CD8-positive, alpha-beta memory T cell (primary cell): ENCODE measurements at regions not wholly inside any gene's neighbourhood (a gene's known extent, or its start where the extent isn't known, plus 50 kb on each side); places are given as distances from the start of the nearest gene placed in this dataset.

Experiments
- CTCF ChIA-PET: fragments of 350-600 bp; sonication (Branson Sonifier 250); formaldehyde crosslinking; loops from one replicate; lab custom pipeline; 2021; ENCODE audit warnings: antibody characterized with exemption; lab: Charles Lee
- POLR2A ChIA-PET: fragments of 350-600 bp; sonication (Branson Sonifier 250); formaldehyde crosslinking; loops from one replicate; lab custom pipeline; 2021; ENCODE audit warnings: antibody characterized with exemption; lab: Charles Lee
- DNase-seq, 5 donors: peaks; one replicate each; pipeline versions ENCODE4 v3.0.0 to v3.0.0-alpha.2; 2020 to 2022; ENCODE audit warnings: mixed read lengths in 1 of 5
- H3K27ac ChIP-seq: one replicate; pipeline ENCODE4 v1.7.0; 2013; ENCODE audit warnings: low read depth, mild to moderate bottlenecking, low read length, moderate library complexity
- H3K27me3 ChIP-seq: 2 replicates; pipeline ENCODE4 v1.7.0; 2013; ENCODE audit warnings: low read length, mild to moderate bottlenecking; ENCODE audit not compliant: insufficient read depth, poor library complexity, severe bottlenecking
- H3K36me3 ChIP-seq: 2 replicates; pipeline ENCODE4 v1.7.0; 2013; ENCODE audit warnings: mild to moderate bottlenecking, low read length, moderate library complexity; ENCODE audit not compliant: insufficient read depth
- H3K4me1 ChIP-seq: 2 replicates; pipeline ENCODE4 v1.7.0; 2013; ENCODE audit warnings: mild to moderate bottlenecking, low read length, moderate library complexity; ENCODE audit not compliant: insufficient read depth
- H3K4me3 ChIP-seq: 2 replicates; pipeline ENCODE4 v1.7.0; 2013; ENCODE audit warnings: mild to moderate bottlenecking, low read length
- H3K9me3 ChIP-seq: 2 replicates; pipeline ENCODE4 v1.7.0; 2013; ENCODE audit warnings: mild to moderate bottlenecking, low read length
- H3K27ac Mint-ChIP-seq, 8 donors: one replicate each; pipeline ENCODE4 v1.8.0; 2020 to 2021; ENCODE audit warnings: mixed read lengths in 8 of 8, mild to moderate bottlenecking in 6 of 8, inconsistent platforms in 3 of 8, moderate library complexity in 3 of 8
- H3K27me3 Mint-ChIP-seq, 2 donors: one replicate each; pipeline ENCODE4 v1.8.0; 2020 to 2021; ENCODE audit warnings: mixed read lengths in 2 of 2, mild to moderate bottlenecking in 1 of 2, moderate library complexity in 1 of 2
- H3K36me3 Mint-ChIP-seq, 3 donors: one replicate each; pipeline ENCODE4 v1.8.0; 2020 to 2021; ENCODE audit warnings: mixed read lengths in 3 of 3, inconsistent platforms in 1 of 3, mild to moderate bottlenecking in 1 of 3
- H3K4me1 Mint-ChIP-seq, 3 donors: one replicate each; pipeline ENCODE4 v1.8.0; 2020 to 2021; ENCODE audit warnings: mixed read lengths in 3 of 3, inconsistent platforms in 1 of 3, mild to moderate bottlenecking in 1 of 3
- H3K4me3 Mint-ChIP-seq, 7 donors: one replicate each; pipeline ENCODE4 v1.8.0; 2020 to 2021; ENCODE audit warnings: mixed read lengths in 7 of 7, mild to moderate bottlenecking in 6 of 7, moderate library complexity in 4 of 7, inconsistent platforms in 2 of 7
- H3K9me3 Mint-ChIP-seq, 5 donors: one replicate each; pipeline ENCODE4 v1.8.0; 2020 to 2022; ENCODE audit warnings: mixed read lengths in 5 of 5, mild to moderate bottlenecking in 3 of 5, moderate library complexity in 2 of 5, inconsistent platforms in 1 of 5

DNA sequence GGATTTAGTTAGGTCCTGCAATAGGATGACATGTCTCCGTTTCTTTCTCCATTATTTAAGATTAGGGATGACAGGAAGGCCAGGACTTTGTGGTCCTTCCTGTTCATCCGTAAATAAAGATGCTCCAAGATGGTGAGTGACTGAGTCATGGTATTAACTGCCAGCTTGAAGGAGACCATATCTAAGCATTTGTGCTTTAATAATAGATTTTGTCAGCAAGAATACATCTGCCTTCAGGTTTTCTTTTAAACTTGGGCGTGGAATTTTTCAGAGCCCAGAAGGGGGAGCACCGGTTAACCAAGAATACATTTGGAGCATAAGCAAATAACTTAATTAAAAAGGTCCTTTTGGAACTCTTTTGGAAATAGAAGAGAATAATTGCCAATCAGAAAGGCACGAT lies 68.2 kb downstream of the ARHGAP35 start:
- H3K9me3 Mint-ChIP-seq = no peaks in the 10 kb centered on the region
- Histone ChIP-seq H3K4me1 (peaks cover 56% of the 10 kb centered on the region), H3K27me3 (no peaks in the 10 kb centered on the region), H3K27ac (no peak overlapping the region), H3K36me3 (no peaks in the 10 kb centered on the region), H3K9me3 (no peaks in the 10 kb centered on the region), H3K4me3 (no peak overlapping the region)
- H3K4me1 Mint-ChIP-seq = peaks cover 80 to 92% (median 85%) of the 10 kb centered on the region in 3 donors
- H3K36me3 Mint-ChIP-seq = peaks cover 0 to 9% (median 3%) of the 10 kb centered on the region in 3 donors
- no peak for DNase-seq
- POLR2A ChIA-PET = interaction anchor here (0.6 to 0.8 kb wide), 2 partner anchors 38 to 62 kb away, joined by 3 to 4 read pairs; no protein-coding TSS in a partner anchor
- CTCF ChIA-PET = interaction anchor here (1.2 kb wide), 1 partner anchor 28 kb away, joined by 3 read pairs; no protein-coding TSS in a partner anchor
- no peaks in the 10 kb centered on the region for H3K27me3 Mint-ChIP-seq
- H3K27ac Mint-ChIP-seq = peak overlapping the region in 4 of 8 donors; percentile 12 to 61 (median 27)
- no peak overlapping the region for H3K4me3 Mint-ChIP-seq

DNA sequence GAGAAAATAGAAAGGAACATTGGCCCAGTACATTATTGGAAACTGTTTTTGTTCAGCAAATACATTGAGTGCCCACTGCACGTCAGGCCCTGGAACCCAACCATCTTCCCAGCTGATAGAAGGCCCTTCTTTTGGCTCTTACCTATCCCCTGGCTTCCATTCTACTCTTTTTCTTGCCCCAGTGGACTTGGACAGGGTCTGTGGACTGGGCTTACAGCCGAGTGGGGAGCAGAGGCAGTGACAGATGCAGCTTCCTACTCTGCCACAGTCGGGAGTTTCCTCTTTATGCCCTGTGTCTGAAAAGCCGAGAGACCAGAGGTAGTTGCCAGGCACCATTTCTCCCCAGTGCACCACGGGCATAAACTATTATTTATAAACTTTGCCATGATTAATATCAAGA lies 70.4 kb downstream of the ARHGAP35 start:
- Histone ChIP-seq H3K4me3 (no peak overlapping the region), H3K27ac (no peak overlapping the region), H3K36me3 (no peaks in the 10 kb centered on the region), H3K9me3 (no peaks in the 10 kb centered on the region), H3K27me3 (no peaks in the 10 kb centered on the region), H3K4me1 (peaks cover 57% of the 10 kb centered on the region)
- peaks cover 76 to 92% (median 82%) of the 10 kb centered on the region in 3 donors for H3K4me1 Mint-ChIP-seq
- no peak for DNase-seq
- peak overlapping the region; percentile 50 to 91 (median 75) for H3K27ac Mint-ChIP-seq
- no peaks in the 10 kb centered on the region for H3K9me3 Mint-ChIP-seq
- H3K27me3 Mint-ChIP-seq = no peaks in the 10 kb centered on the region
- peak overlapping the region in 2 of 7 donors; percentile 7 to 46 for H3K4me3 Mint-ChIP-seq
- ChIA-PET CTCF (no interaction called here), POLR2A (interaction anchor here (1.5 kb wide), 1 partner anchor 52 kb away, joined by 9 read pairs; no protein-coding TSS in a partner anchor)
- H3K36me3 Mint-ChIP-seq = peaks cover 0 to 3% (median 2%) of the 10 kb centered on the region in 3 donors

DNA sequence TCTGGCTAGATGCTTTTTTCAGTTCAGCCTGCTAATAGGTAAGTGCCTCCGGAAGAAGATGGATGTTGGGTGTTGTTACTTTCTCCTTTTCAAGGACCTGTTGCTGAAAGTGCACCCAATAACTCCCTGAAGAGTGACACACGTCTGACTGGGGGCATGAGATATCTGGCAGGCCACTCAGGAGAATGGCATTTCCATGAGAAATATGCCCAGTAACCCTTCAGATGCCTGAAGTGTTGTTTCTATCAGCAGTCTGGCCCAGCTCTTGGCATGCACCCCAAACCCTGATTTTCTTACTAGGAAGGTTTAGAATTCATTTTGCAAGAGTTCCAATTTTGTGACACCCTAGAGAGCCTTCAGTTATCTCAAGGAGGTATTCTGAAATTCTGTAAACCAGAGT lies 71.5 kb downstream of the ARHGAP35 start:
- peaks cover 65% of the 10 kb centered on the region for H3K4me1 ChIP-seq
- Mint-ChIP-seq H3K4me1 (peaks cover 76 to 92% (median 82%) of the 10 kb centered on the region in 3 donors), H3K27ac (peak overlapping the region; percentile 21 to 92 (median 80)), H3K27me3 (no peaks in the 10 kb centered on the region), H3K36me3 (peaks cover 0 to 6% (median 4%) of the 10 kb centered on the region in 3 donors), H3K9me3 (no peaks in the 10 kb centered on the region), H3K4me3 (peak overlapping the region in 1 of 7 donors; percentile 2)
- no peaks in the 10 kb centered on the region for H3K27me3 ChIP-seq
- H3K4me3 ChIP-seq = no peak overlapping the region
- ChIA-PET POLR2A (interaction anchor here (0.7 to 1.5 kb wide), 2 partner anchors 8 to 51 kb away, joined by 3 to 9 read pairs; no protein-coding TSS in a partner anchor), CTCF (interaction anchor here (0.7 to 1.0 kb wide), 2 partner anchors 12 to 1428 kb away, joined by 3 read pairs; no protein-coding TSS in a partner anchor)
- DNase-seq = no peak
- H3K27ac ChIP-seq = no peak overlapping the region
- no peaks in the 10 kb centered on the region for H3K36me3 ChIP-seq
- no peaks in the 10 kb centered on the region for H3K9me3 ChIP-seq

DNA sequence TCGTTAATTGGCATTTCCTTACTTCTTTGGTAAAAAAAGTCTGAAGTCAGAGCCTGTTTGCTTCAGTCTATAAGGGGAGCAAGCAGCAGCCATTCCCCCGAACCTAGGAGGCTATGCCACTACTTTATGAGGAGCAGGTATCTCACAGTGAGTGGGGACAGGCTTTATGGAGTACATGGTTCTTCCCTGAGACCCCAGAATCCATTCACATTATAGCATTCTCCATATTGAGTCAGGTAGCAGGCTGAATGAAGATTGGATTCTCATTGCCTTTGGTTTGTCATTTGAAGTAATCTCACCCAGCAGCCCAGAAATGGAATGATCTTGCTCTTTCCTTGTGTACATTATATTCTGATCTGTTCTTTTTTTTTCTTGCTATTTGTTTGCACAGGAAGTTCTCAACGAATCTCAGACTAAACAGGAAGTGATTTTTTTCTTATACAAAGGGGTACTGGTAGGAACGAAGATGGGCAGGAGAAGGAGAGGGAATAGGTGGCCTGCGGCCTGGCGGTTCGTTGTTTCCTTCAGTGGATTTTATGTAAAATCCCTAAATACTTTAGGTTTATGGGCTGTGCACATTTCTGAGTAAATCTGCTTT lies 74.4 kb downstream of the ARHGAP35 start:
- peaks cover 80 to 95% (median 88%) of the 10 kb centered on the region in 3 donors for H3K4me1 Mint-ChIP-seq
- peaks cover 7 to 24% (median 7%) of the 10 kb centered on the region in 3 donors for H3K36me3 Mint-ChIP-seq
- H3K27ac ChIP-seq = peak overlapping the region; percentile 34
- no peaks in the 10 kb centered on the region for H3K27me3 ChIP-seq
- H3K27ac Mint-ChIP-seq = peak overlapping the region; percentile 72 to 100 (median 86)
- H3K4me3 Mint-ChIP-seq = peak overlapping the region; percentile 32 to 75 (median 69)
- ChIA-PET POLR2A (no interaction called here), CTCF (no interaction called here)
- H3K4me1 ChIP-seq = peaks cover 62% of the 10 kb centered on the region
- no peaks in the 10 kb centered on the region for H3K27me3 Mint-ChIP-seq
- no peaks in the 10 kb centered on the region for H3K9me3 Mint-ChIP-seq
- DNase-seq = peak in 2 of 5 donors; percentile 31 to 46
- no peaks in the 10 kb centered on the region for H3K9me3 ChIP-seq
- H3K4me3 ChIP-seq = peak overlapping the region; percentile 20
- H3K36me3 ChIP-seq = no peaks in the 10 kb centered on the region

- Mint-ChIP-seq H3K4me3 (peak overlapping the region in 1 of 7 donors; percentile 9), H3K9me3 (no peaks in the 10 kb centered on the region), H3K27ac (peak overlapping the region in 5 of 8 donors; percentile 29 to 74 (median 51)), H3K27me3 (no peaks in the 10 kb centered on the region), H3K4me1 (peaks cover 53 to 80% (median 72%) of the 10 kb centered on the region in 3 donors), H3K36me3 (peaks cover 22 to 65% (median 27%) of the 10 kb centered on the region in 3 donors)
- no peak for DNase-seq
- no peaks in the 10 kb centered on the region for H3K27me3 ChIP-seq
- ChIA-PET CTCF (interaction anchor here (1.3 kb wide), 1 partner anchor 11 kb away, joined by 3 read pairs; no protein-coding TSS in a partner anchor), POLR2A (interaction anchor here (0.6 to 1.4 kb wide), 2 partner anchors 11 to 15 kb away, joined by 4 to 5 read pairs; no protein-coding TSS in a partner anchor)
- H3K4me1 ChIP-seq = peaks cover 19% of the 10 kb centered on the region
- H3K36me3 ChIP-seq = peaks cover 12% of the 10 kb centered on the region
- H3K4me3 ChIP-seq = no peak overlapping the region
- H3K27ac ChIP-seq = no peak overlapping the region
- no peaks in the 10 kb centered on the region for H3K9me3 ChIP-seq
Measured at GRCh38 chr19:46943150-46943946, 76.3 kb upstream of the NPAS1 start.

- Mint-ChIP-seq H3K27ac (peak overlapping the region in 6 of 8 donors; percentile 12 to 79 (median 70)), H3K36me3 (peaks cover 22 to 65% (median 30%) of the 10 kb centered on the region in 3 donors), H3K4me3 (peak overlapping the region in 2 of 7 donors; percentile 41 to 54), H3K27me3 (no peaks in the 10 kb centered on the region), H3K9me3 (no peaks in the 10 kb centered on the region), H3K4me1 (peaks cover 54 to 80% (median 71%) of the 10 kb centered on the region in 3 donors)
- Histone ChIP-seq H3K4me1 (peaks cover 19% of the 10 kb centered on the region), H3K9me3 (no peaks in the 10 kb centered on the region), H3K27me3 (no peaks in the 10 kb centered on the region), H3K36me3 (peaks cover 12% of the 10 kb centered on the region), H3K4me3 (no peak overlapping the region), H3K27ac (no peak overlapping the region)
- ChIA-PET CTCF (interaction anchor here (1.2 to 3.6 kb wide), 4 partner anchors 12 to 88 kb away, joined by 3 to 11 read pairs (median 4); no protein-coding TSS in a partner anchor), POLR2A (interaction anchor here (1.5 kb wide), 1 partner anchor 11 kb away, joined by 4 read pairs; no protein-coding TSS in a partner anchor)
- DNase-seq = no peak
Measured at GRCh38 chr19:46944123-46944748, 75.4 kb upstream of the NPAS1 start.

DNA sequence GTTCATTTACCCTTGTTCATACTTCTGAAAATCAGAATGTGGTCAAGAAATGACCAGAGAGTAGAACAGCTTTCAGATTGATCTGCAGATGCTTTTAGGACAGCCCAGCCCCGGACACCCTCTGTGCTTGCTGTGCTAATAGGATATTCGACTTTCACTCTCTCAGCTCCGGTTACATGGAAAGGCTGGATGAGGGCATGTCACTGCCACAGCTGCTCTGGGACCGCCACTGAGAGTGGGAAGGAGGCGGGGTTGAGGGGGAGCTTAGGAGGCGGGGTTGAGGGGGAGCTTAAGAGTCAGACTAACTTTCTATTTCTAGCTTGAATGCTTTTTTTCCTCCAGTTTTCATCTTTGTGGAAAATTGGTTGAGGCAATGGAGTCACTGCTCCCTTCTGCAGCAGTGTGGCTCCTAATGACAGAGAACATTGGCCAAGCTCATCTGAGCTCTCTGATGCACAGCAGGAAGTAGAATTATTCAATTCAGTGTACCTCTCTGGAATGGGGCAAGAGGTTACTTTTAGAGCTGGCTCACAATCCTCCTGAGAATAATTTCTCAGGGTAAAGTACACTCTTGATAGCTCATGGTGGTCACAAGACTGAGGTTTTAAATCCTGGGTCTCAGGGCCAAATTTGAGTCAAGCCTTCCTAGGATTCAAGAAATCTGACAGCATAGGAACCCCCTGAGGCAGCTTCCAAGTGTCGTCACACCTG lies 74.6 kb upstream of the NPAS1 start:
- ChIA-PET POLR2A (interaction anchor here (1.5 kb wide), 1 partner anchor 10 kb away, joined by 4 read pairs; no protein-coding TSS in a partner anchor), CTCF (interaction anchor here (1.2 to 3.6 kb wide), 6 partner anchors 11 to 91 kb away, joined by 3 to 11 read pairs (median 4); no protein-coding TSS in a partner anchor)
- H3K27me3 ChIP-seq = no peaks in the 10 kb centered on the region
- no peak for DNase-seq
- no peak overlapping the region for H3K27ac ChIP-seq
- H3K36me3 Mint-ChIP-seq = peaks cover 21 to 63% (median 25%) of the 10 kb centered on the region in 3 donors
- H3K9me3 Mint-ChIP-seq = no peaks in the 10 kb centered on the region
- H3K27me3 Mint-ChIP-seq = no peaks in the 10 kb centered on the region
- peak overlapping the region in 6 of 8 donors; percentile 12 to 72 (median 38) for H3K27ac Mint-ChIP-seq
- peaks cover 56 to 81% (median 74%) of the 10 kb centered on the region in 3 donors for H3K4me1 Mint-ChIP-seq
- peaks cover 12% of the 10 kb centered on the region for H3K36me3 ChIP-seq
- peaks cover 27% of the 10 kb centered on the region for H3K4me1 ChIP-seq
- peak overlapping the region in 5 of 7 donors; percentile 15 to 54 (median 31) for H3K4me3 Mint-ChIP-seq
- no peak overlapping the region for H3K4me3 ChIP-seq
- no peaks in the 10 kb centered on the region for H3K9me3 ChIP-seq
